Lower leg skin (tissue), 3 donors: ENCODE measurements at regions not wholly inside any gene's neighbourhood (a gene's known extent, or its start where the extent isn't known, plus 50 kb on each side); places are given as distances from the start of the nearest gene placed in this dataset.

Source experiments
- CTCF ChIP-seq, 3 donors: fragments of 450-650 bp; IDR thresholded peaks; one replicate each; pipeline ENCODE4 v1.5.1; 2016; ENCODE audit warnings: antibody characterized with exemption in 3 of 3, mild to moderate bottlenecking in 3 of 3, moderate library complexity in 2 of 3
- POLR2A ChIP-seq, 2 donors: fragments of 450-650 bp; IDR thresholded peaks; one replicate each; pipeline ENCODE4 v1.6.1; 2016 to 2017; ENCODE audit warnings: antibody characterized with exemption in 2 of 2, mild to moderate bottlenecking in 1 of 2, moderate library complexity in 1 of 2

GRCh38 chr16:13864689-13865088 lies 55.3 kb upstream of the ERCC4 start:
- no peak for TF ChIP-seq CTCF (IDR thresholded peaks at IDR 0.05)
- TF ChIP-seq POLR2A (IDR thresholded peaks at IDR 0.05), result no peak
